ENCODE measurements at regions not wholly inside any gene's neighbourhood (a gene's known extent, or its start where the extent isn't known, plus 50 kb on each side); places are given as distances from the start of the nearest gene placed in this dataset.

GRCh38 chr6:146878952-146879340, 280.2 kb downstream of the ADGB start:
- H3K27ac ChIP-seq: no peak overlapping the region
- no peaks in the 10 kb centered on the region for H3K36me3 ChIP-seq
- peaks cover 6% of the 10 kb centered on the region for H3K4me1 ChIP-seq (ENCODE audit: low read depth)
- no peaks in the 10 kb centered on the region for H3K9me3 ChIP-seq (ENCODE audit: low read depth)
- TF ChIP-seq, protein P1, sequence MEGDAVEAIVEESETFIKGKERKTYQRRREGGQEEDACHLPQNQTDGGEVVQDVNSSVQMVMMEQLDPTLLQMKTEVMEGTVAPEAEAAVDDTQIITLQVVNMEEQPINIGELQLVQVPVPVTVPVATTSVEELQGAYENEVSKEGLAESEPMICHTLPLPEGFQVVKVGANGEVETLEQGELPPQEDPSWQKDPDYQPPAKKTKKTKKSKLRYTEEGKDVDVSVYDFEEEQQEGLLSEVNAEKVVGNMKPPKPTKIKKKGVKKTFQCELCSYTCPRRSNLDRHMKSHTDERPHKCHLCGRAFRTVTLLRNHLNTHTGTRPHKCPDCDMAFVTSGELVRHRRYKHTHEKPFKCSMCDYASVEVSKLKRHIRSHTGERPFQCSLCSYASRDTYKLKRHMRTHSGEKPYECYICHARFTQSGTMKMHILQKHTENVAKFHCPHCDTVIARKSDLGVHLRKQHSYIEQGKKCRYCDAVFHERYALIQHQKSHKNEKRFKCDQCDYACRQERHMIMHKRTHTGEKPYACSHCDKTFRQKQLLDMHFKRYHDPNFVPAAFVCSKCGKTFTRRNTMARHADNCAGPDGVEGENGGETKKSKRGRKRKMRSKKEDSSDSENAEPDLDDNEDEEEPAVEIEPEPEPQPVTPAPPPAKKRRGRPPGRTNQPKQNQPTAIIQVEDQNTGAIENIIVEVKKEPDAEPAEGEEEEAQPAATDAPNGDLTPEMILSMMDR (IDR thresholded peaks at IDR 0.05; ENCODE audit: low read depth, low read length): no peak
- H3K27me3 ChIP-seq: no peaks in the 10 kb centered on the region
- H3K4me3 ChIP-seq: no peak overlapping the region
- DNase-seq (ENCODE audit: low read depth in 1 of 2, low spot score in 1 of 2): no peak

DNA sequence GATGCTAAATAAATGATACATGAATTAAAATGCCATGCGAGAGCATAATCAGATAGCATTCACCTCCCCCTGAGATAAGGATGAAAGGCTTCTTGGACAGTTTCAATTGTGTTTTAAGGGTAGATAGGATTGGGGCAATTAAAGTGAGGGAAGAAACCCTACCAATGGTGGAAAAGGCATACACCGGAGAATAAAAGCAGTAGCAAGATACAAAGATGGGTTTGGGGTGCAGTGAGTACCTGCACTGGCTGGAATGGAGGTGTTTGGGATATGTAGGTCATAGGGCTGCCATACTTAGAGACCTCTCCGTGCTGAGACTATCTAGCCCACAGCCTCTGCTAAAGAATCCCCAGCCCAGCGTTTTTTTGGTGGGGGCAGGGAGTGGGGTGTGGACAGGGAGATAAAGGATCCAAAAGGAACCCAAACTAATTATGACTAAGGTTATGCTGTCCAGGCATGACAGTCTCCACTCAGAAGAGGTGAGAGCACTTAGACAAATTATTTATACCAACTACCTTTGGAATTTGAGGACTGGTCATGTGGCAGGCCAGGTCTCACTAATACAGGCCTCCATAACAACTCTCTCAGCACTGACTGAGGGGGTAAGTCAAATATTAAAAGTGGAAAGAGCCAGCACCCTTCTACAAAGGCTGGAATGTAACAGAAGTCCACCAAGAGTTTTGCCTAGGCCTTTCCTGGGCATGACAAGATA, 280.8 kb downstream of the ADGB start:
- TF ChIP-seq, protein P1 (IDR thresholded peaks at IDR 0.05; ENCODE audit: low read depth, low read length): no peak

DNA sequence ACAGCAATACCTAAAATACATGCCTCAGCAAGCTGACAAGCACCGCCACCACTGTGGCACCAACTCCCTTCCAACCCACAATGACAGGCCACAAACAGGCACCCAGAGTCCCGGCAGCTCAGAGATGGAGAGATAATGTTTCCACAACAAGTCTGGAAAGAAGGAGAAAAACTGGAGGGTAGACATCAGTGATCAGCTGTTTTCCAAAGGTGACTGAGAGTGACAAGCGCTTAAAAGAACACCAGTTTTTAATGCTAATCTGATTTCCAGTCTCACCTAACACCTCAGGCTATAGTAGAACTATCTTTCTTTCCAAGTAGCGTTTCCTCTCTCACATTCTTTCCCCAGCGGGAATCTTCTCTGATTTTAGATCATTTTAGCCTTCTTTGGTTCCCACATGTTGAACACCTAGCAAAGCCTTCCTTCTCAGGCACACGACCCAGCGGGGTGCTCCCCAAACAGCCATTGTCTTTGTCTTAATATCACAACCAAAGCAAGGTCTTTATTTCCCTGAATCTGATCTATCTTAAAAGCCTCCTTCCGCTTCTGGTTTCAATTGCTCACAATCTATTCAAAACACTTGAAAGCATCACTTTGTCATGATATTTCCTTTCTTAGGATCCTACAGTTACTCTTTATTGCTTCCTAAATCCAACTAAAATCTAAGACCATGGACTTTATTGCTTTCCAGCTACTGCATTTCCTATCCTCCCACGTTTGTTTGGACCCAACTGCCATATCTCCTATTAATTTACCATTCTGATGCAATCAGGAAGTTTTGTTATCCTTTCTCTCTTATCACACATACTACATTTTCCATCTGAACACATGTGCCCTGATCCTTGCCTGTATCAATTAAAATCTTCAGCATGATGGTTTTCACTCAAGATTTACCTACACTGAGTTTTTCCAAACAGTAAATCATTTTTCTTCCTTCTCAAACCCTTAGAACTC, 282.7 kb downstream of the ADGB start:
- TF ChIP-seq, protein P1 (IDR thresholded peaks at IDR 0.05; ENCODE audit: low read depth, low read length): no peak
- H3K36me3 ChIP-seq: no peaks in the 10 kb centered on the region
- H3K4me1 ChIP-seq (ENCODE audit: low read depth): peaks cover 3% of the 10 kb centered on the region
- no peak for DNase-seq (ENCODE audit: low read depth in 1 of 2, low spot score in 1 of 2)
- no peak overlapping the region for H3K4me3 ChIP-seq
- H3K27ac ChIP-seq: no peak overlapping the region
- H3K27me3 ChIP-seq: no peaks in the 10 kb centered on the region
- no peaks in the 10 kb centered on the region for H3K9me3 ChIP-seq (ENCODE audit: low read depth)

More for the DNA sequence above, 280.8 kb downstream of the ADGB start:
- no peak for DNase-seq (ENCODE audit: low read depth in 1 of 2, low spot score in 1 of 2)
- H3K9me3 ChIP-seq (ENCODE audit: low read depth): no peaks in the 10 kb centered on the region
- H3K36me3 ChIP-seq: no peaks in the 10 kb centered on the region
- no peaks in the 10 kb centered on the region for H3K27me3 ChIP-seq
- H3K4me1 ChIP-seq (ENCODE audit: low read depth): peaks cover 6% of the 10 kb centered on the region
- no peak overlapping the region for H3K27ac ChIP-seq
- no peak overlapping the region for H3K4me3 ChIP-seq

DNA sequence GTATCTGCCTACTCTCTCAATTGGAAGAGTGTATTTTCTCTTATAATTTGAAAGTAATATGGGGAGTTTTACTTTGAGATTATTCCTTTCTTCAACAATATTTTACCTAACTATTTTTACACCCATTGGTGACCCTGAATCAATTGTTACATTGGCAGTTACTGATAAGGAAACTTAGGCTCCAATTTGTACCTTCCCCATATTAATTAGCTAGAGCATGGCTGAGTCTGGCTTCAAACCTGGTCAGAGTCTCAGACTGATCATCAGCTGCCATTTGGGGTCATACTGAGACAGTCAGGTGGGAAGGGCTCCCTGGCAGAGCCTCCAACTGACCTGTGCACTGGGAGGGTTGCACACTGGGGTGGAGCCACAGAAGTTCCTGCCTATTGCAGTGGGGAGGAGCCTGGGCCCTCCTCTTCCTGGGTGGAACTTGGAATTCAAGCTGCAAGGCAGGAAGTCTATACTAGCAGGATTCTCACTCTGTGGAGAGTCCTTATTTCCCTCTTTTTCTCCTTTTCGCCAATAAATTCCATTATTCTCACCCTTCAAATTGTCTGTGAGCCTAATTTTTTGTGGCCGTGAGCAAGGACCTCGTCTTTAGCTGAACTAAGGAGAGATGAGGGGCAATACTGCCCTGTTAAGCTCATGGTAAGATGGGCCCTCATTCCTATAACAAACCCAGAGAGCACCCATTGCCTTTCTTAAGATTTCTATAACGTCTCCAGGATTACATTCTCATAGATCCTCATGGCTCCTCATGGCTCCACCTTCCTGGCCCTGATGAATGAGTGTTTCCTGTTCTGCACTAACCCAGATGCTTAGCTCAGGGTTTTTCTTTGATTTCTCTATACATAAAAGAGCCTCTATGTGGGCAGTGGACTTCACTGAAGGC, 285.1 kb downstream of the ADGB start:
- DNase-seq (ENCODE audit: low read depth in 1 of 2, low spot score in 1 of 2): no peak
- no peaks in the 10 kb centered on the region for H3K27me3 ChIP-seq
- H3K4me3 ChIP-seq: no peak overlapping the region
- TF ChIP-seq, protein P1 (IDR thresholded peaks at IDR 0.05; ENCODE audit: low read depth, low read length): no peak
- H3K4me1 ChIP-seq (ENCODE audit: low read depth): no peaks in the 10 kb centered on the region
- no peaks in the 10 kb centered on the region for H3K9me3 ChIP-seq (ENCODE audit: low read depth)
- no peaks in the 10 kb centered on the region for H3K36me3 ChIP-seq
- no peak overlapping the region for H3K27ac ChIP-seq

- Histone ChIP-seq H3K4me1 (ENCODE audit: low read depth) (no peaks in the 10 kb centered on the region), H3K4me3 (no peak overlapping the region), H3K27ac (no peak overlapping the region), H3K9me3 (ENCODE audit: low read depth) (no peaks in the 10 kb centered on the region), H3K27me3 (no peaks in the 10 kb centered on the region), H3K36me3 (no peaks in the 10 kb centered on the region)
- DNase-seq (ENCODE audit: low read depth in 1 of 2, low spot score in 1 of 2): no peak
- TF ChIP-seq, protein P1 (IDR thresholded peaks at IDR 0.05; ENCODE audit: low read depth, low read length): no peak
Measured at GRCh38 chr6:146884728-146885127, 286.0 kb downstream of the ADGB start.

All from cardiac muscle cell (in vitro differentiated cells and primary cell).